ENCODE measurements at regions not wholly inside any gene's neighbourhood (a gene's known extent, or its start where the extent isn't known, plus 50 kb on each side); places are given as distances from the start of the nearest gene placed in this dataset.
A peak's percentile ranks its signal among the peaks of the same experiment; 100 is the strongest.

- Mint-ChIP-seq H3K27ac (peak overlapping the region; percentile 80), H3K9me3 (no peaks in the 10 kb centered on the region), H3K4me1 (peaks cover 67% of the 10 kb centered on the region), H3K27me3 (ENCODE audit: low read depth) (no peaks in the 10 kb centered on the region), H3K36me3 (no peaks in the 10 kb centered on the region), H3K4me3 (no peak overlapping the region)
- no peak for TF ChIP-seq CTCF (IDR thresholded peaks at IDR 0.05; ENCODE audit: unreplicated experiment)
- no peak for DNase-seq (ENCODE audit: low spot score in 2 of 2, unreplicated experiment in 2 of 2)
These were observed 528.7 kb upstream of the FANCL start for GRCh38 chr2:58769864-58770234.

GRCh38 chr2:58769111-58769863 lies 528.2 kb upstream of the FANCL start:
- TF ChIP-seq CTCF (IDR thresholded peaks at IDR 0.05; ENCODE audit: unreplicated experiment), result no peak
- no peaks in the 10 kb centered on the region for H3K9me3 Mint-ChIP-seq
- peak overlapping the region; percentile 6 for H3K4me3 Mint-ChIP-seq
- no peaks in the 10 kb centered on the region for H3K36me3 Mint-ChIP-seq
- H3K4me1 Mint-ChIP-seq, result peaks cover 72% of the 10 kb centered on the region
- no peak for DNase-seq (ENCODE audit: low spot score in 2 of 2, unreplicated experiment in 2 of 2)
- H3K27me3 Mint-ChIP-seq (ENCODE audit: low read depth), result no peaks in the 10 kb centered on the region
- peak overlapping the region; percentile 80 for H3K27ac Mint-ChIP-seq

- Mint-ChIP-seq H3K27ac (peak overlapping the region; percentile 59), H3K9me3 (no peaks in the 10 kb centered on the region), H3K4me3 (no peak overlapping the region), H3K4me1 (peaks cover 76% of the 10 kb centered on the region), H3K27me3 (ENCODE audit: low read depth) (no peaks in the 10 kb centered on the region), H3K36me3 (no peaks in the 10 kb centered on the region)
- no peak for DNase-seq (ENCODE audit: low spot score in 2 of 2, unreplicated experiment in 2 of 2)
- TF ChIP-seq CTCF (IDR thresholded peaks at IDR 0.05; ENCODE audit: unreplicated experiment), result no peak
These were observed 527.6 kb upstream of the FANCL start for GRCh38 chr2:58768715-58769080.

- no peaks in the 10 kb centered on the region for H3K9me3 Mint-ChIP-seq
- no peak for DNase-seq (ENCODE audit: low spot score in 2 of 2, unreplicated experiment in 2 of 2)
- no peaks in the 10 kb centered on the region for H3K36me3 Mint-ChIP-seq
- H3K4me1 Mint-ChIP-seq, result peaks cover 79% of the 10 kb centered on the region
- TF ChIP-seq CTCF (IDR thresholded peaks at IDR 0.05; ENCODE audit: unreplicated experiment), result no peak
- no peak overlapping the region for H3K4me3 Mint-ChIP-seq
- H3K27me3 Mint-ChIP-seq (ENCODE audit: low read depth), result no peaks in the 10 kb centered on the region
- H3K27ac Mint-ChIP-seq, result peak overlapping the region; percentile 59
These were observed 526.9 kb upstream of the FANCL start for GRCh38 chr2:58767828-58768714.

- no peaks in the 10 kb centered on the region for H3K9me3 Mint-ChIP-seq
- peak overlapping the region; percentile 79 for H3K27ac Mint-ChIP-seq
- no peak for TF ChIP-seq CTCF (IDR thresholded peaks at IDR 0.05; ENCODE audit: unreplicated experiment)
- H3K36me3 Mint-ChIP-seq, result no peaks in the 10 kb centered on the region
- H3K4me1 Mint-ChIP-seq, result peaks cover 80% of the 10 kb centered on the region
- DNase-seq (ENCODE audit: low spot score in 2 of 2, unreplicated experiment in 2 of 2), result no peak
- no peaks in the 10 kb centered on the region for H3K27me3 Mint-ChIP-seq (ENCODE audit: low read depth)
- H3K4me3 Mint-ChIP-seq, result no peak overlapping the region
These were observed 523.4 kb upstream of the FANCL start for GRCh38 chr2:58764338-58765104.

Data from mesothelial cell of epicardium (in vitro differentiated cells).